ENCODE measurements at regions not wholly inside any gene's neighbourhood (a gene's known extent, or its start where the extent isn't known, plus 50 kb on each side); places are given as distances from the start of the nearest gene placed in this dataset.
"Not testable (repeated sequence)": the region's sequence is repeated elsewhere in the genome, so short reads cannot be mapped to it uniquely, and the experiment has no call there.

DNA sequence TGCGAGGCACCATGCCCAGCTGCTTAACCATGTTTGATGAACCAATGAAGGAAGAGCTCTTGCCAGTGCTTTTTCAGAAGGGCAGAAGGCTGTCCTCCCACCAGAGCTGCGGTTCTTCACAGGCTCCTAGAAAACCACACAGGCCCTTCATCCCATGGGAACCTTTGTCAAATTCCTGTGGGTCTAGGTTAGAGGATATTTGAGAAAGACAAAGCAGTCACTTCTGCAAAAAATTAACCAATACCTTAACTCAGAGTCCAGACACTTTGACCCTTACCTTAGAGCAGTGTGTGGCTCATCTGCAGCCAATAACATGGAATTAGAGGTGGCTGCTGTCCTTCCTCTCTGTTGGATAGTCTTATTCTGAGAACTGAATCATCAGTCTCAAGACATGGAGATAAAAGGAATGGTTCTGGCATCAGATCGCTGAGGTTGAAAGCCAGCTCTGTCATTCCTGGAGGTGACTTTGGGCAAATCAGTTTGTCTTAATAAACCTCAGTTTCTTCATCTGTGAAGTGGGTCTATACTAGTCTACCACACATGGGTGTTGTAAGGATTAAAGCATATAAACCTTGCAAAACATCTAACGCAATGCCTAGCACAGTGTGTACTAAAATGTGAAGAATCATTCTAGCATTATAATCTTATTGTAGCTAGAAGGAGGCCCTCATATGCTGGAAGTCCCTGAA lies 65.1 kb upstream of the PIP4K2A start:
- no peaks in the 10 kb centered on the region for H3K27me3 Mint-ChIP-seq (ENCODE audit: low read depth)
- no peak for ATAC-seq (replicated peaks in 1 of 2)
- peaks cover 5 to 6% of the 10 kb centered on the region in 2 donors for H3K9me3 Mint-ChIP-seq
- H3K36me3 Mint-ChIP-seq (ENCODE audit: insufficient read depth in 2 of 2), result peaks cover 5 to 7% of the 10 kb centered on the region in 2 donors
- H3K4me1 Mint-ChIP-seq (ENCODE audit: low read depth), result peaks cover 2% of the 10 kb centered on the region
- no peak overlapping the region for H3K27ac Mint-ChIP-seq
- DNase-seq, result no peak
- H3K4me3 Mint-ChIP-seq, result no peak overlapping the region

DNA sequence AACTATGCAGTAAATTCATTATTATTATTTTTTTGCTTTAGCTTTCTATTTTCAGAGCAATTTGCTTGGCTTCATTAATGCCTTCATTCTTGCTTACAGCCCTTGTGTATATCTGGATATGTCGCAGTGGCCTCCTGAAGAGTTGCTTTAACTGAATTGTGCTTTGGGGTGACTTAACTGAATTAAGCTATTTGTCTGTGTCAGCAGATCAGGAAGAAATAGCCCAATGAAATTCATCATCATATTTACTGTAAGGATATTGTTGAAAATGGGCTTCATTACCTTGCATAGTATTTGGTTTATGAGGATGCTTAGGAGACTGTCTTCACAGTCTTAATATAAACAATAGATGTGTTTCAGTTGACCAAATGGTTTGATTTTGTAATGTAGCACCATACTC lies 59.7 kb upstream of the PIP4K2A start:
- Mint-ChIP-seq H3K9me3 (peaks cover 7 to 9% of the 10 kb centered on the region in 2 donors), H3K27ac (no peak overlapping the region), H3K36me3 (ENCODE audit: insufficient read depth in 2 of 2) (peaks cover 8 to 11% of the 10 kb centered on the region in 2 donors), H3K4me1 (ENCODE audit: low read depth) (no peaks in the 10 kb centered on the region), H3K27me3 (ENCODE audit: low read depth) (no peaks in the 10 kb centered on the region), H3K4me3 (no peak overlapping the region)
- no peak for DNase-seq
- ATAC-seq (replicated peaks in 1 of 2), result no peak

DNA sequence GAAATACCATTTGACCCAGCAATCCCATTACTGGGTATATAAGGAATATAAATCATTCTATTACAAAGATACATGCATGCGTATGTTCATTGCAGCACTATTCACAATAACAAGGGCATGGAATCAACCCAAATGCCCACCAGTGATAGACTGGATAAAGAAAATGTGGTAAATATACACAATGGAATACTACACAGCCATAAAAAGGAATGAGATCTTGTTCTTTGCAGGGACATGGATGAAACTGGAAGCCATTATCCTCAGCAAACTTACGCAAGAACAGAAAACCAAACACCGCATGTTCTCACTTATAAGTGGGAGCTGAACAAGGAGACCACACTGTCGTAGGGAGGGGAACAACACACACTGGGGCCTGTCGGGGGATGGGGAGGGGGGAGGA lies 57.3 kb upstream of the PIP4K2A start:
- H3K36me3 Mint-ChIP-seq (ENCODE audit: insufficient read depth in 2 of 2), result peaks cover 5 to 10% of the 10 kb centered on the region in 2 donors
- DNase-seq; H3K27ac Mint-ChIP-seq; H3K9me3 Mint-ChIP-seq; ATAC-seq (replicated peaks in 1 of 2); H3K4me3 Mint-ChIP-seq; H3K27me3 Mint-ChIP-seq (ENCODE audit: low read depth); H3K4me1 Mint-ChIP-seq (ENCODE audit: low read depth): not testable (repeated sequence)

DNA sequence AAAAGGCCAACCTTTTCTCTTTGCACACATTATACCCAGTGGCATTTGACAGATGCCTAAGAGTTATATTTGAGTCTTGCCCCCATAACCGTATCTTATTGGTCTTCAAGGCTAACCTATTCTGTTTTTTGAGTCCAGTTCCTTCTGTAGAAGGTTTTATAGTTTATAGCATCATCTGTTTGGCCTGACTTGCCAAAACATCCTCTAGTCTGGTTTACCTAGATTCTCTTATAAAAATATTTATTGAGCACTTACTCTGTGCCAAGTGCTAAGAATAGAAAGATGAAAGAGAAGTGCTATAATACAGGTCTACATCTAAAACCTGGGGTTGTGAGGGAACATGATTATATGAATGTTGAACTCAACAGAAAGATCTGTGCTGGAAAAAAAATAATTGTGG lies 55.9 kb upstream of the PIP4K2A start:
- no peak for DNase-seq
- no peak for ATAC-seq (replicated peaks in 1 of 2)
- H3K4me3 Mint-ChIP-seq, result no peak overlapping the region
- peaks cover 3 to 5% of the 10 kb centered on the region in 2 donors for H3K9me3 Mint-ChIP-seq
- H3K36me3 Mint-ChIP-seq (ENCODE audit: insufficient read depth in 2 of 2), result peaks cover 3 to 7% of the 10 kb centered on the region in 2 donors
- no peaks in the 10 kb centered on the region for H3K27me3 Mint-ChIP-seq (ENCODE audit: low read depth)
- H3K4me1 Mint-ChIP-seq (ENCODE audit: low read depth), result no peaks in the 10 kb centered on the region
- no peak overlapping the region for H3K27ac Mint-ChIP-seq

DNA sequence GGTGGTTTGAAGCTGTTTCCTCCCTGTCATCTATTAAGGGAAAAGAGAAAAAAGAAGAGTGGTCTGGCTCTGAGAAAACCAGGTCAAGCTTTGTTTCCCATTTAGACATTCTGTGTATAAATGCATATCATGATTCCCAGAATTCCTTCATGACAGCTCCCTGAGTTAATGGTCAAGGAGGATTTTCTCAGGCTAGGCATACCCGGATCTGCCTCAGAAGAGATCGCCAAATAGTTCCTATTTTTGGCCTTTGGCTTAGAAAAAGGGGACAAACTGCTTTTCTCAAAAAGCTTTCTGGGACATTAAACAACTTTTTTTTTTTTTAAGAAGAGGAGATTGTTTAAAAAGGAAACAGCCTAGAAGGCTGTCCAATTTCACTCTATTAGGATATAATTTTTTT lies 53.5 kb upstream of the PIP4K2A start:
- DNase-seq (no peak), ATAC-seq (replicated peaks in 1 of 2) (no peak)
- H3K4me1 Mint-ChIP-seq (ENCODE audit: low read depth), result no peaks in the 10 kb centered on the region
- H3K36me3 Mint-ChIP-seq (ENCODE audit: insufficient read depth in 2 of 2), result peaks cover 3 to 7% of the 10 kb centered on the region in 2 donors
- peaks cover 4% of the 10 kb centered on the region for H3K27me3 Mint-ChIP-seq (ENCODE audit: low read depth)
- H3K4me3 Mint-ChIP-seq, result no peak overlapping the region
- H3K27ac Mint-ChIP-seq, result no peak overlapping the region
- peaks cover 3 to 5% of the 10 kb centered on the region in 2 donors for H3K9me3 Mint-ChIP-seq

DNA sequence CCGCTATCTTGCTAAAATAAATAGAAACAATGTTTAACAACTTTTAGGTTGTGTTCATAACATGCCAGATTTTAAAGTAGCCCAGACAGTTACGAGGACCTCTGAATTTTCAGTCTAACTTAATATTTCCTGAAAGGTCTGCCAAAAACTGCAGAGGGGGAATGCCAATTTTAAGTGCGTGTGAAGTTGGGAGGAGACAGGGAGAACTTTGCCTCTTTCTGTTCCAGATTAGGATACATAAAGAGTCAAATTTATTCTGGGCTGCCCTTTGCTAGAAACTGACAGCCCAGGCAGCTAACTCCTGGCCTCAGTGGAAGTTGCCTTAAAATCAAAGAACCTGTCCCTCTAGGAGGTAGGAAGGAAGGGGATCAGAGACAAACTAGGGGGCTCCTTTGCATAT lies 52.3 kb upstream of the PIP4K2A start:
- H3K4me1 Mint-ChIP-seq (ENCODE audit: low read depth), result no peaks in the 10 kb centered on the region
- no peak overlapping the region for H3K27ac Mint-ChIP-seq
- peaks cover 4% of the 10 kb centered on the region for H3K27me3 Mint-ChIP-seq (ENCODE audit: low read depth)
- H3K9me3 Mint-ChIP-seq, result peaks cover 3 to 5% of the 10 kb centered on the region in 2 donors
- DNase-seq, result no peak
- no peak for ATAC-seq (replicated peaks in 1 of 2)
- H3K36me3 Mint-ChIP-seq (ENCODE audit: insufficient read depth in 2 of 2), result peaks cover 3 to 7% of the 10 kb centered on the region in 2 donors
- no peak overlapping the region for H3K4me3 Mint-ChIP-seq

DNA sequence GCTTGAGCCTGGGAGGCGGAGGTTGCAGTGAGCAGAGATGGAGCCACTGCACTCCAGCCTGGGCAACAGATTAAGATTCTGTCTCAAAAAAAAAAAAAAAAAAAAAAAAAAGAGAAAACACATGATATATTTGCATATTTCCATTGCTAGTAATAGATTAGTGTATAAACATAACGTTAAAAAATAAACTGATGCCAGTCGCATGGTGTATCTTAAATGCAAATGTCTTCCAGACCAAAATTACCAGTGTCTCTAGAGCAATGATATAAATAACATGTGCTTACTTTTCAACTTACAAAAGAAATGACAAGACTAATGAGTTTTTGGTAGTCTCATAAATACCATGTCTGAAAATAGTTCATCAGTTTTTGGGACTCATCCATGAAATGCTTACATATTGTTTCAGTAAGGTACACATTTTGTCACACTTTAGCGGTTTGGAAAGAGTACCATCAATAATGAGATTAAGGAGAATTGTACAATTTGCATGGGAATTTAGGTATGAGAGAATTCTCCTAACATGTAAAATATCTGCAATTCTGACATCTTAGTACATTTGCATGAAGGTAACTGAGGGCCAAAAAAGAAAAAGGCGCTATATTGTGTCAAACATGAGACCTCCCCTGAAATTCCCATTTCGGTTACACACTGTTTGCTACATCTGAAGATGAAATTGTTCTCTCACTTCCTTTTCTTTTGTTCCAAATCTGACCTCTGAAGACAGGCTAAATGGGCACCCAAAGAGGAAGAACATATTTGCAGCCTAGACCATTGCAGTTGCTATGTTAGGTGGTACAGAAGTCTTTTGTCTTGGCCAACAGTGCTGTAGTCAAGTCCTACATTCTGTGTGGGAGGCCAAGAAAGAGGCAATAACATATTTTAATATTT lies 51.5 kb upstream of the PIP4K2A start:
- DNase-seq (no peak), ATAC-seq (replicated peaks in 1 of 2) (no peak)
- H3K4me1 Mint-ChIP-seq (ENCODE audit: low read depth), result no peaks in the 10 kb centered on the region
- peaks cover 3 to 7% of the 10 kb centered on the region in 2 donors for H3K36me3 Mint-ChIP-seq (ENCODE audit: insufficient read depth in 2 of 2)
- peaks cover 4% of the 10 kb centered on the region for H3K27me3 Mint-ChIP-seq (ENCODE audit: low read depth)
- H3K9me3 Mint-ChIP-seq, result peaks cover 3 to 5% of the 10 kb centered on the region in 2 donors
- H3K27ac Mint-ChIP-seq, result no peak overlapping the region
- H3K4me3 Mint-ChIP-seq, result no peak overlapping the region

DNA sequence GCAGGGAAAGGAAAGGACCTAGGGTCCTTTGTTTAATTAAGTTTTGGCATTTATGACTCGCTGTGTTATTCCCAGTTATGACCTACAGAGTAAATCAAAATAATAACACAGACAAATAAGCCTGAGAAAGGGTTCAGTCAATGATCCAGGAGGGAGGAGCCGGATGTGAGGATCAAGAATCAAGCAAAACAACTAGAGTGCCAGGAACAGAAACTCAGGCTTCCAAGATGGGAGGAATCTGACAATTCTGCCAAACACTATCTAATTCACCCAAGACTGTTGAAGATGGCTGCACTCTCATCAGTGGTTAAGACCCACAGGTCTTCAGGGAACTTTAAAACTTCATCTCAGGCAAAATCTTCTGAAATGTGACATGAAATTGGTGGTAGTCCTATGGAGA lies 50.3 kb upstream of the PIP4K2A start:
- H3K27ac Mint-ChIP-seq, result no peak overlapping the region
- ATAC-seq (replicated peaks in 1 of 2) (no peak), DNase-seq (no peak)
- peaks cover 0 to 3% of the 10 kb centered on the region in 2 donors for H3K36me3 Mint-ChIP-seq (ENCODE audit: insufficient read depth in 2 of 2)
- H3K4me1 Mint-ChIP-seq (ENCODE audit: low read depth), result no peaks in the 10 kb centered on the region
- H3K4me3 Mint-ChIP-seq, result no peak overlapping the region
- H3K27me3 Mint-ChIP-seq (ENCODE audit: low read depth), result peaks cover 4% of the 10 kb centered on the region
- peaks cover 0 to 2% of the 10 kb centered on the region in 2 donors for H3K9me3 Mint-ChIP-seq

All from activated T-cell treated with anti-CD3 and anti-CD28 coated beads, Interleukin-2, amount 50 U/mL, for 72 hours (primary cell).